Stimulated activated effector memory CD8-positive, alpha-beta T cell treated with anti-CD3 and anti-CD28 coated beads, Interleukin-12 subunit alpha, Interleukin-12 subunit beta, amount 100 ng/mL, for 72 hours (primary cell): ENCODE measurements at regions not wholly inside any gene's neighbourhood (a gene's known extent, or its start where the extent isn't known, plus 50 kb on each side); places are given as distances from the start of the nearest gene placed in this dataset.
"Not testable (repeated sequence)": the region's sequence is repeated elsewhere in the genome, so short reads cannot be mapped to it uniquely, and the experiment has no call there.

Experiments
- ATAC-seq: fragments of 150-1000 bp; cut with Tn5 transposase; 2 replicates; pipeline ENCODE4 v1.10.0; 2021
- DNase-seq, 2 donors: peaks; one replicate each; pipeline ENCODE4 v3.0.0; 2021 to 2022; ENCODE audit warnings: low spot score in 2 of 2
- H3K27ac Mint-ChIP-seq: one replicate; pipeline ENCODE4 v1.8.0; 2022; ENCODE audit warnings: mild to moderate bottlenecking, mixed read lengths
- H3K36me3 Mint-ChIP-seq: one replicate; pipeline ENCODE4 v1.8.0; 2022; ENCODE audit warnings: mild to moderate bottlenecking, mixed read lengths
- H3K4me1 Mint-ChIP-seq: one replicate; pipeline ENCODE4 v1.8.0; 2022; ENCODE audit warnings: mixed read lengths
- H3K4me3 Mint-ChIP-seq: one replicate; pipeline ENCODE4 v1.8.0; 2022; ENCODE audit warnings: mild to moderate bottlenecking, mixed read lengths
- H3K9me3 Mint-ChIP-seq: one replicate; pipeline ENCODE4 v1.8.0; 2022; ENCODE audit warnings: mixed read lengths

DNA sequence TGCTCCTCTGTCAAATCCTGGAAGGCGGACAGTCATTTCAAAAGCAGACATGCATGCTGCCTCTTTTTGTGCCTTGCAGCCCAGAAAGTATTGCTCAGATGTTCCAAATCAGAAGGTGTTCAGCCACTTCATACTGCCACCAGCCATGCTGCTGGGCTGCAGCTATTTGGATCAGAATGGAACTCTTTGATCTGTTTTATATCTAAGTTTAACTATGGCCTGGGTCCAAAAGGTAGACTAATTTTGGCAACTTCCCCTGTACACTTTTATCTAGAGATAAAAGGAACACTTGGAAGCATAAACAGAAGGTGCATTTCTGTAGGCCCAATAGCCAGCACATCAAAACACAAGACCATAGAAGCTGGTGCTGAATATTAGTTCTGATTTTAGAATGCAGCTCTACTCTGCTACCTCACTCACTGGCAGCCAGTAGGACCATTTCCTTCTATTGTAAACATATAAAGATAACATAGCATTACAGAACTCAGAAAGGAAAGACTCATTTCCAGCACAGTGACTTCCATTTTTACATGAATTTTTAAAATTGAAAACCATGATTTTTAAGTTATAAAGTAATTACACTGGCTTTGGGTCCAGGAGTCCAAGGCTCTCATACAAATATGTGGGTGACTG lies 143.1 kb upstream of the CAV2 start:
- no peak overlapping the region for H3K4me3 Mint-ChIP-seq
- no peaks in the 10 kb centered on the region for H3K4me1 Mint-ChIP-seq
- DNase-seq (no peak), ATAC-seq (no peak)
- H3K27ac Mint-ChIP-seq, result no peak overlapping the region
- no peaks in the 10 kb centered on the region for H3K9me3 Mint-ChIP-seq
- no peaks in the 10 kb centered on the region for H3K36me3 Mint-ChIP-seq

DNA sequence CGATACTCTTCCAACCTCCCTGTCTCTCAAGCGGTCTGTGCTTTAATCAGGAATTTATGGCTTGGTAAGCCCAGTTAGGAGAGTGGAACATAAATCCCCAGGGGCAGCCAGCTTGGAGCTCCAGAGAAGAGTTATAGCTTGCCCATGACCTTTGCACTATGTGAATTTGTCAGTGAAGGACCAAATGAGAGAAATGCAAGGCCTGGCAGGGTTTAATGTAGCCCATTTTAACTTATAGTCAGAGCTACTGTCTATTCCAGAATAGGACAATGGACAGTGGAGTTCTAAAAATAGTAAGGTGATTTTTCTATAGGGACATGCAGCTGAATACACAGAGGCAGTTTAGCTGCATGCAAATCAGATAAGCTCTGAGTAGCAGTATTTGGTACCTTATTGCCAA lies 142.6 kb upstream of the CAV2 start:
- no peak for DNase-seq
- no peak overlapping the region for H3K27ac Mint-ChIP-seq
- no peak for ATAC-seq
- no peak overlapping the region for H3K4me3 Mint-ChIP-seq
- no peaks in the 10 kb centered on the region for H3K4me1 Mint-ChIP-seq
- no peaks in the 10 kb centered on the region for H3K9me3 Mint-ChIP-seq
- no peaks in the 10 kb centered on the region for H3K36me3 Mint-ChIP-seq

DNA sequence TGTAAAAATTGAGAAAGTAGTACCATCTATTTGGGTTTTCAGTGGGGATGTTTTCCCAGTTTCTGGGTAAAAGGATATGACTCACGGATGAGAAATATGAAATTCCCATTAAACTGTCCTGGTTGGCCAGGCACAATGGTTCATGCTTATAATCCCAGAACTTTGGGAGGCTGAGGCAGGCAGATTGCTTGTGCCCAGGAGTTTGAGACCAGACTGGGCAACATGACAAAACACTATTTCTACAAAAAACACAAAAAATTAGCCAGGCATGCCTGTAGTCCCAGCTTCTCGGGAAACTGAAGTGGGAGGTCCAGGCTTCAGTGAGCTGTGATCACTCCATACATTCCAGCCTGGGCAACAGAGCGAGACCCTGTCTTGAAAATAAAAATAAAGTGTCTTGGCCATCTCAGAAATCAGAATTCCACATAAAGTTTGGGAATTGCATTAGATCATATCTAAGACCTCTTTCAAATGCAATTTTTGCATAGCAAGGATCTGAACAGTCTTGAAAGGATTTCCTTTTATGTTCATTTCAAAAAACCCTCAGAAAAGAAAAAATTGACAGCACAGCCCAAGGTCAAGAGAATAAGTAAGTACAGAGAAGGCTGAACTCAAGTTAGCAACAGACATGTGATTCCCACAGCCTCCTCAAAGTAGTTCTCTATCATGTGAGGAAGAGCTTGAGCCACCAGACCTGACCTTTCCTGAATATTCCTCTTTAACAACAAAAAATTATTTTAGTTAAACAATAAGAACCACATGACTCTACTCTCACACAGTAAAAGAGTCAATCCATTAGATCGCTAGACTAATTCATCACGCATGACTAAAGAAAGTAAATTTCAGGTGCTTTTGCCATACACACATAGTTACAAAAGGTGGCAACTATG lies 141.5 kb upstream of the CAV2 start:
- ATAC-seq, result no peak
- no peak overlapping the region for H3K27ac Mint-ChIP-seq
- no peak overlapping the region for H3K4me3 Mint-ChIP-seq
- no peaks in the 10 kb centered on the region for H3K36me3 Mint-ChIP-seq
- H3K4me1 Mint-ChIP-seq, result no peaks in the 10 kb centered on the region
- no peaks in the 10 kb centered on the region for H3K9me3 Mint-ChIP-seq
- no peak for DNase-seq

DNA sequence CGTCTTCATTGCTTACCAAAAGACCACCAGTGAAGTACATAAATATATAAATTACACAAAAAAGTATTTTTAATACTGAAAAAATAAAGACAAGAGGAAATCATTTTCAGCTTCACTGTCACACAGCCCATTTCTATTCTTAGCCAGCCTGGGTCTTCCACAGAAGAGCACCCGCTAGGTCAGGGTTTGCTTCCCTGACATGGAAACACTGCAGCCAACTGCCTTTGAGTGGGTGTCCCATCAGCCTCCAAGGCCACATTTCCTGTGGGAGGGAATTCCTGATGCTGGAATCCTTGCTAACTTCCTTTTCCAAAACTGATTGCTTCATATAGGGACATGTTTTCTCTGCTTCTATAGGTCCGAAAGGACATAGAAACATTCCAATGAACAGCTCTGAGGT lies 137.8 kb upstream of the CAV2 start:
- Mint-ChIP-seq H3K27ac (no peak overlapping the region), H3K36me3 (no peaks in the 10 kb centered on the region), H3K4me1 (no peaks in the 10 kb centered on the region), H3K4me3 (no peak overlapping the region), H3K9me3 (no peaks in the 10 kb centered on the region)
- DNase-seq, result no peak
- ATAC-seq, result no peak

DNA sequence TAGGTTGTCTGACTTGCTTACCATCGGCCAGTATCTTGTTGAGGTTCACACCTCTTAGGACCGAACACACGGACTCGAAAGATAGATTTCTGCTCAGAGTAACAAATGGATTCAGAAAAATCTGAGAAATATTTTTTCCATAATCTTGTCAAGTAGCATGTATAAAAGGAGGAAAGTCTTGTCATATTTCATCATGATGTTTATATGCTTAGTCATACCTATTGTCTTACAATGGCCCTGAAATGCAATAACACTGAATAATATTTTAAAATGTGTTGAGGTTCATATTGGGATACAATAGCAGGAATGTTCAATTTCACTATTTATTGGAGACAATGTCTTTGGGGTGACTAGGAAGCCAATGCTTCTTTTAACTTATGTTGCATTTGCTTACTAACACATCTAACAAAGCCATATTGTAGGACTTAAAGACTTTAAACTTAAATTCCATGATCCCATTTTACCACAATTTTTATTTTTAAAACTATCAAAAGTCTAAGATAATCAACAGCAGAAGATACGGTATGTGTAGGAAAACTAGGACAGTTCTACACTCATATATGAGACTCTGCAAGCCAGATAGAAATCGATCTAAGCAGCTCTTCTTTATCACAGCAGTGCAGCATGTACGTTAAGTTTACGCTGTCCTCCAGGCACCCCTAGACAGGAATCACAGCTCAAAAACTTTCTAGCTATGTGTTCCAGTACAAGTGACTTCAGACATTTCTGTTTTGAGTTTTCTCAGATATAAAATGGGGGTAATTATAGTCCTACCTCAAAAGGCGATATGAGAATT lies 135.7 kb upstream of the CAV2 start:
- no peaks in the 10 kb centered on the region for H3K4me1 Mint-ChIP-seq
- DNase-seq (no peak), ATAC-seq (no peak)
- H3K9me3 Mint-ChIP-seq, result no peaks in the 10 kb centered on the region
- H3K4me3 Mint-ChIP-seq, result no peak overlapping the region
- no peak overlapping the region for H3K27ac Mint-ChIP-seq
- no peaks in the 10 kb centered on the region for H3K36me3 Mint-ChIP-seq

DNA sequence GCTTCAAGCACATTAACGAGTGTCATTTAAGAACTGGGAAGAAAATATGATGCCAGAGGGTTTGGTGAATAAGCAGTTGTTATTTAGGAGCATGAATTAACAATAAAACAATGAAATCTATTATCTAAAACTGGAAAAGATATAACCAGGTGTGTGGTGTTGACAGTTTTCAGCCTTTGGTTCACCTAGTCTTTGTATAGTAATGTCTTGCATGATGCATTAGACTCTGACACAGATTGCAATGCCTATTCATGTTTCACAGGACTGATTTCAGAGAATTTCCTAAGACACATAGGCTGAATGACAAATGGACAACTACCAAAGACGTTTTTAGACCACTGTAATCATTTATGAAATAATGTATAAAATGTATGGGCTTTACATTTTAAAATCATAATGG lies 135.1 kb upstream of the CAV2 start:
- Mint-ChIP-seq H3K4me1 (no peaks in the 10 kb centered on the region), H3K27ac (no peak overlapping the region), H3K4me3 (no peak overlapping the region), H3K36me3 (no peaks in the 10 kb centered on the region), H3K9me3 (no peaks in the 10 kb centered on the region)
- no peak for DNase-seq
- no peak for ATAC-seq

DNA sequence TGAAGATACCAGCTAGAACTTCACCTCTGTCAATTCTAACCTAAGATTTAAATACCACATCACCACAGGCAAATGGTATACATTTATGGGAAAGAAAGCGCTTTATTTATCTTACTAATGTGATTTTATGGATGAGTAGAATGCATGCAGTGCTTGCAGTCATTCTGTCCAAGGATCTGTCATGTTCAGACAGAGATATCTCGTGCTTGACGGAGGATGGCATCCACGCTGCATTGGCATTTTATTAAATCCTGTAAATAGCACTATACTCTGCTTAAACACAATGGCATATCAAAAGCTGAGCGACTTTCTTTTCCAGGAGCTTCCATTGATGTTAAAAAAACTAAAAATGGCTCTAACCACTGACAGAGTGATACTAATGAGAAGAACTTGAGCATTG lies 133.7 kb upstream of the CAV2 start:
- DNase-seq, result no peak
- H3K27ac Mint-ChIP-seq, result no peak overlapping the region
- no peaks in the 10 kb centered on the region for H3K36me3 Mint-ChIP-seq
- no peak overlapping the region for H3K4me3 Mint-ChIP-seq
- ATAC-seq, result no peak
- H3K9me3 Mint-ChIP-seq, result no peaks in the 10 kb centered on the region
- H3K4me1 Mint-ChIP-seq, result no peaks in the 10 kb centered on the region

DNA sequence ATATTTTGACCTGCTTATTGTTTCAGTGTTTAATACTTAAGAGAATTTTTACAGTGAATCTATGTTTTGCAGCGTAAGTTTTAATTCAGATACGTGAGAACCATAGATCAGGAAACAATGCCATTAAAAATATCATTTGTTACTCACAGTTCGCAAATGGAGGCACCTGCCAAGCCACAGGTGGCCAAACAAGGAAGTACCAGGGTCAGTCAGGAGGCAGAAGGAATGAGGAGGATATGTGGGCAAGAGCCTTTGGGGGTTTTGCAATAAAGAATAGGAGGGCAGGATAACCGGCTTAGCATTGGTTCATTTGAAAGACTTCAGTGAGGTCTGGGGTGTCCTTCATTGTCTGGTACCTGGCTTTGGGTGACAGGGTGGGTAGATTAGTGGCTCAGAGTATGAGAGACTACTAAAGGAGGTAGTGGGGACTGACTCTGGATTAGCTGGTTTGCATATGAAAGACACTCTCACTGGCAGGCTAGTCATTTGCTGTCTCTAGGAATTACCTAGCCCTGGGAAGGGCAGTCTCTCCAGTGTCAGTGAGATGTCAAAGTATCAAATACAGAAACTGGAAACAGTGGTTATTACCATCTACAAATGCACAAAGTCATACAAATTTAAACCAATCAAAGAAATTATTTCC lies 132.2 kb upstream of the CAV2 start:
- DNase-seq (no peak), ATAC-seq (no peak)
- H3K4me1 Mint-ChIP-seq, result no peaks in the 10 kb centered on the region
- H3K36me3 Mint-ChIP-seq, result no peaks in the 10 kb centered on the region
- H3K4me3 Mint-ChIP-seq, result no peak overlapping the region
- no peaks in the 10 kb centered on the region for H3K9me3 Mint-ChIP-seq
- no peak overlapping the region for H3K27ac Mint-ChIP-seq

DNA sequence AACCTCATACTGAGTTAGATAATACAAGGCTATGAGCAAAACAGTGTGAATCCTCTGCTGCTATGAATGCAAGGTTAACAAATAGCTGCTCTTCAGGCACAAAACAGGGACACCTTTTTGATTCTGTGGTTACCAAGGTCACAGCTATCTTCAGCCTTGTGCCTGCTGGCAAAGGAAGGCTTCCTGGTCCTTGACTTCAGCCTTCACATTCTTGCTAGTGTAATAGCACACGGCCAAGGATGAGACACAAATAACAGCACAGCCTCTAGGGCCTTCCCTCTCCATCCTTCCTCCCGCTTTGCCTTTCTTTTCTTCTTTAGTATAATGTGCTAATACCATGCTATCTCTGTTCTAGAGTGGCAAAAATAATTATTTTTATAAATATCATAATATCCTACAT lies 130.6 kb upstream of the CAV2 start:
- DNase-seq (no peak), ATAC-seq (no peak)
- no peaks in the 10 kb centered on the region for H3K4me1 Mint-ChIP-seq
- no peaks in the 10 kb centered on the region for H3K36me3 Mint-ChIP-seq
- no peaks in the 10 kb centered on the region for H3K9me3 Mint-ChIP-seq
- H3K4me3 Mint-ChIP-seq, result no peak overlapping the region
- H3K27ac Mint-ChIP-seq, result no peak overlapping the region

DNA sequence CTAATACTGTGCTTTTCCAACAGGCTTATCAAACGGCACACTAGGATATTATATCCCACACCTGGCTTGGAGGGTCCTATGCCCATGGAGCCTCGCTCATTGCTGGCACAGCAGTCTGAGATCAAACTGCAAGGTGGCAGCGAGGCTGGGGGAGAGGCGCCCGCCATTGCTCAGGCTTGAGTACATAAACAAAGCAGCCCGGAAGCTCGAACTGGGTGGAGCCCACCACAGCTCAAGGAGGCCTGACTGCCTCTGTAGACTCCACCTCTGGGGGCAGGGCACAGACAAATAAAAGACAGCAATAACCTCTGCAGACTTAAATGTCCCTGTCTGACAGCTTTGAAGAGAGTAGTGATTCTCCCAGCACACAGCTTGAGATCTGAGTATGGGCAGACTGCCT lies 128.0 kb upstream of the CAV2 start:
- H3K9me3 Mint-ChIP-seq, result not testable (repeated sequence)

DNA sequence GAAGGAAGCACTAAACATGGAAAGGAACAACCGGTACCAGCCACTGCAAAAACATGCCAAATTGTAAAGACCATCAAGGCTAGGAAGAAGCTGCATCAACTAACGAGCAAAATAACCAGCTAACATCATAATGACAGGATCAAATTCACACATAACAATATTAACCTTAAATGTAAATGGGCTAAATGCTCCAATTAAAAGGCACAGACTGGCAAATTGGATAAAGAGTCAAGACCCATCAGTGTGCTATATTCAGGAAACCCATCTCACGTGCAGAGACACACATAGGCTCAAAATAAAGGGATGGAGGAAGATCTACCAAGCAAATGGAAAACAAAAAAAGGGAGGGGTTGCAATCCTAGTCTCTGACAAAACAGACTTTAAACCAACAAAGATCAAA lies 126.3 kb upstream of the CAV2 start:
- ATAC-seq, H3K36me3 Mint-ChIP-seq, DNase-seq, H3K4me3 Mint-ChIP-seq, H3K4me1 Mint-ChIP-seq, H3K27ac Mint-ChIP-seq, H3K9me3 Mint-ChIP-seq: not testable (repeated sequence)

More for the DNA sequence above, 128.0 kb upstream of the CAV2 start:
- not testable (repeated sequence) for H3K27ac Mint-ChIP-seq, ATAC-seq, H3K4me3 Mint-ChIP-seq, H3K4me1 Mint-ChIP-seq, DNase-seq, H3K36me3 Mint-ChIP-seq

DNA sequence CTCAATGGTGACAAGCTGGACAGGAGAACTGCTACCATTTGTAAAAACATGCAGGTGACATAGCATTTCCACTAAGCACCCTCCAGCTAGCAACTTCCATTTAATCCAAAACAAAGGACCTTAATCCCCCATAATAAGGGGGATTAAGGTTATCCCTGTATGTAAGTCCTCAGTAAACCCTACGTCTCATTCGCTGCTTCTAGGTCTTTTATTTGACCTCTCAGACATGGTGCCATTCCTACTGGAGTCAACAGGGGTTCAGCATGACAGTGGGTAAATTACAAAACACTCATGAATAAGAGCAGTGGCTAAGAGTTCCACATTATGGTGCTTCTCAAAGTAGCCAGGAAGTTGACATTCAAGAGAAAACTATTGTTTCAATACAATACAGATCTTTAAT lies 121.8 kb upstream of the CAV2 start:
- H3K4me3 Mint-ChIP-seq, result no peak overlapping the region
- no peaks in the 10 kb centered on the region for H3K4me1 Mint-ChIP-seq
- DNase-seq (no peak), ATAC-seq (no peak)
- no peak overlapping the region for H3K27ac Mint-ChIP-seq
- H3K9me3 Mint-ChIP-seq, result no peaks in the 10 kb centered on the region
- no peaks in the 10 kb centered on the region for H3K36me3 Mint-ChIP-seq

DNA sequence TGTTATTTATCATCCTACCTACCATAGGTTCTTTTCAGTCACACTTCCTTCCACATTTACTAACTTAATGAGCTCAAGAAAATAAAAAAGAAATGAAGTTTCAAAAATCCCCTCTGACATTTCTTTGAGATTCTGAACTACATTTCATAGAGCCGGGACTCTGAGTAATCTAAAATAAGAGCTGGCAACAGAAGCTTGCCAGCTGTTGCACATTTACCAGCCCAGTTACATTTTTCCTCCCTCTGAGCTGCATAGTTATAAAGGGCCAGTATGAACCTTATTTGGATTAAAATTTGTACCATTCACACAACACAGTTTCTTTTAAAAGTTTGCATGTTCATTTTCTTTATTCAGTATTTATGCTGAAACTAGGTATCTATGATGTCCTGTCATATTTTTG lies 119.5 kb upstream of the CAV2 start:
- Mint-ChIP-seq H3K27ac (no peak overlapping the region), H3K36me3 (no peaks in the 10 kb centered on the region), H3K4me3 (no peak overlapping the region), H3K4me1 (no peaks in the 10 kb centered on the region), H3K9me3 (no peaks in the 10 kb centered on the region)
- DNase-seq (no peak), ATAC-seq (no peak)

DNA sequence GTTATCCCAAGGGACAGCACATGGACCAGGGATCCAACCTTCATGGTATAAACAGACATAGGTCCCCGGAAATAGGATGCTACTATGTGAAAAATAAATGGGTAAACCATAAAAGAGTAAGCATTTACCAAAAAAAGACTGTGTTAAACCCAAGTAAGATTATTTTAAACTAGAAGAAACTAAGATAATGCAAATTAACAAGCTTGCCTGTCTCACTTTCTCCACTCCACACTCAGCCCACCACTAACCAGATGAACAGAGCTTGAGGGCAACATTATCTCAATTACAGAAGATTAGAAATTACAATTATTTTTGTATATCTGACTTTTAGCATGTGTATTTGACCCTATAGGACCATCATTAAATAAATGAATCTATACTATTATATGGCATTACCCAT lies 117.2 kb upstream of the CAV2 start:
- no peaks in the 10 kb centered on the region for H3K4me1 Mint-ChIP-seq
- H3K4me3 Mint-ChIP-seq, result no peak overlapping the region
- ATAC-seq, result no peak

DNA sequence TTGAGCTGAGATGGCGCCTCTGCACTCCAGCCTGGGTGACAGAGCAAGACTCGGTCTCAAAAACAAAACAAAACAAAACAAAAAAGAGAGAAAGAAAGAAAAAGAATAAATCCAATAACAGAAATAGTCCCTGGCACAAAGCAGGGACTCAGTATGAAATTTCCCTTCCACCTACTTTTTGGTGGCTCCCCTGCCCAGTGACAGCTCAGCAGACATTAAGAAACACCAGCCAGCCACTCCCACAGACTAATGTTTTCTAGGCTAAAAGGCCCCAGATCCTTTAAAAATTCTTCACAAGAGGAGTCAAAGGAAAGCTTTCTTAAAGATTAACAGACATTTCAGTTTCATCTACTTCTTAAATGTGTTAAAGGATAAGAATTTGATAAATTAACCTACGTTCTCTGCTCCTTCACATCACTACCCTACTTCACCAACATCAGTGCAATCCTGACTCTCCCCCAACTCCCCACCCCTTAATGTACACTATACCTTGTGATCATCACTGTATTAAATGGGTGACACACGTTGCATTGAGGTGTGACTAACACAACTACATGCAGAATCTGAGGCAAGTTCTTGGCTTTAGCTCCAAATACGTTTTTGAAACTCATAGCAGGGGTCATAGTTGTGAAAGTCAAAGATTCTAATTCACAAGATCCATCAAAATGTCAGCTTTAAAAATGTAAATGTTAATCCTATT lies 114.5 kb upstream of the CAV2 start:
- Mint-ChIP-seq H3K27ac (no peak overlapping the region), H3K36me3 (no peaks in the 10 kb centered on the region), H3K4me3 (no peak overlapping the region), H3K4me1 (no peaks in the 10 kb centered on the region), H3K9me3 (no peaks in the 10 kb centered on the region)
- DNase-seq (no peak), ATAC-seq (no peak)

More for the DNA sequence above, 117.2 kb upstream of the CAV2 start:
- no peaks in the 10 kb centered on the region for H3K36me3 Mint-ChIP-seq
- no peak overlapping the region for H3K27ac Mint-ChIP-seq
- no peaks in the 10 kb centered on the region for H3K9me3 Mint-ChIP-seq
- no peak for DNase-seq
